GM18508 (cell line): ENCODE measurements at regions not wholly inside any gene's neighbourhood (a gene's known extent, or its start where the extent isn't known, plus 50 kb on each side); places are given as distances from the start of the nearest gene placed in this dataset.
"Not testable (repeated sequence)": the region's sequence is repeated elsewhere in the genome, so short reads cannot be mapped to it uniquely, and the experiment has no call there.

Experiments used
- ATAC-seq: cut with Tn5 transposase; IDR thresholded peaks from one replicate; pipeline ENCODE4 v1.9.1; 2021; ENCODE audit warnings: moderate number of reproducible peaks; ENCODE audit not compliant: insufficient read depth, unreplicated experiment

DNA sequence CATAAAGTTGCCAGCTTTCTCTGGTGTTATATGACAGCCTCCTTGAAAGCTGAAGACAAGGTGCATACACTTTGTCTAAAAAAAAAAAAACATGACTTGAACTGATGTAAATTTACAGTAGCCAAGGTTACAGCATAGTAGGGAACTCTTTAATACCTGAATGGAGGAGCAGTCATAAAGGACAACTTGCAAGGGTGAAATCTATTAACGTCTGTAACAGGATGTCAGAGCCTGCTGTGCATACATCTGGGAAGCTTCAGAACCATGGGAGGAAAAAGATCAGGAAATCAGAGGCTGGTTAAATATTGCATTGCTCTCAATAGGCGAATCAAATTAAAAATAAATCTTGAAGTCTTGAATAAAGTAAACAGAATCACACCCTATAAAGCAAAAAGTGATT lies 484.0 kb upstream of the CTSO start:
- ATAC-seq, result no peak

DNA sequence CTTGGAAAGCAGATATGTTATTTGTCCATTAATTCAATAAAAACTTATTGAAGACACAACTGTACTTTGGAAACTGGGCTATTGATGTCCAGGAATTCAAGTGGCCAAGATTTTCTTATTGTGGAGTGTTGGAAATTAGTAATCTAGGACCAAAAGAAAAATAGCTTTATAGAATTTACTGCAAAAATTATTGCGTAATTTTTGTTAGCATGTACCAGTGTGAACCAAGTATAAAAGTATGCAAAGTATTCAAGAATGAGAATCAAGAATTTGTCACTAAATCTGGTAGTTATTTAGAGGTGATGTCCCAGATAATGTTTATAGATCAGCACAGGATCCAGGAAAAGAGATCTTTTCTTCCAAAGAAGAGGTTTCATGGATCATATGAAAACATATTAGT lies 468.9 kb upstream of the CTSO start:
- ATAC-seq, result no peak

DNA sequence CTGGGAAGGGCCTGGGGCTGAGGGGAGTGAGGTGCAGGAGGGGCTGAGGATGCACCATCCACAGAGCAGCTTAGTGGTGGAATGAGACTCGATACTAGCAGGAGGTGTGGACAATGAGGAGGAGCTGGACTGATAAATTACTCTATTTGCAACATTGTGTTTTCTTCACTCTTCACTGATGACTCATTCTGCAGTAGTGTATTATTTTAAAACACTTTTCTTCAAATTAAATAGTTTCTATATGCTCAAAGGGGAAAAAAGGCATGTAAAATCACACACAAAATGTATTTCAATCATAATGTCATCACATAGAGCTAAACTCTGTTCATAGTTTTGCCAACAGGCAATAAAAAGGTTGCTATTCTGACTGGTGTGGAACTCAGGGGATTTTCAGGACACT lies 467.0 kb upstream of the CTSO start:
- ATAC-seq, result no peak

DNA sequence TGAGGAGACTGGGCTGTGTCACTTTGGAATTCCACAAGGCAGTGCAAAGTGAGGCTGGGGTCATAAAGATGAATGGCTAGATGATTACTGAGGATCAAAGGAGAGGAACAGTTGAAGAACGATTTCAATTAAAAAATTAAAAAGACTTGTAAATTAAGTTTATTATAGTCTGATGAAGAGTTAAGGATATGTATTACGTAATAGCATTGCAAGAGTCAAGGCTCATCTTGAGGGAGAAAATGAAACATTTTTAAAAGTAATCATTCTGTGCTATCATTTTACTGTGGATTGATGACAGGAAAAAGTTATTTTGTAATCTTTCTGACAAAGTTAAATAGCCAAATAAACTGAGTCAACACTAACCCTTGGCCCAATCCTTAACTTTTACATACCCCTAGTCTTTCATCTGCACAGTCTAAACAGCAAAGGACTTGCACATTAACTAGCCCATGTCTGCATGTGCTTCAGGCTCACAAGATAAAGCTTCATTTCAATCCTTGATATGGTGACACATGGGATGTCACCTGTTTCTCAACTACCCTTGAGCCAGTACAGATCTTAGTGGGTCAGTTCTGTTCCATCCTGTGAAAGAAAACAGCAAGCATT lies 465.5 kb upstream of the CTSO start:
- no peak for ATAC-seq

DNA sequence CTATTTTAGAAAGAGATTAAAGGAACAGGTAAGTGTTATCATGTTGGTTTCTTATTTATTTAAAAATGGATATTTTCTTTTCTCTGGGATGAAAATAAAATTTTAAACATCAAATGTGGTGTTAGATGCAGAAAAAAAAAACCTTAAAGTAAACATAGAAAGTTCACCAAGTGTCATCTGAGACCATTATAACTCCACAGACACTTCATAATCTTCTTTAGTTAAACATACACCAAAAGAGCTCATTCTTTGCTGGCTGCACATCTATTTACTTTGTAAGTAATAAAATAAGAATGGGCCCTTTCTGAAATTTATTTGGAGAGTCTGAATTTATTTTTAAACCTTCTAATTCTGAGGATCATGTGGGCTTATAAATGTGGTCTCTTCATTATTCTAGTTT lies 460.7 kb upstream of the CTSO start:
- ATAC-seq, result no peak

DNA sequence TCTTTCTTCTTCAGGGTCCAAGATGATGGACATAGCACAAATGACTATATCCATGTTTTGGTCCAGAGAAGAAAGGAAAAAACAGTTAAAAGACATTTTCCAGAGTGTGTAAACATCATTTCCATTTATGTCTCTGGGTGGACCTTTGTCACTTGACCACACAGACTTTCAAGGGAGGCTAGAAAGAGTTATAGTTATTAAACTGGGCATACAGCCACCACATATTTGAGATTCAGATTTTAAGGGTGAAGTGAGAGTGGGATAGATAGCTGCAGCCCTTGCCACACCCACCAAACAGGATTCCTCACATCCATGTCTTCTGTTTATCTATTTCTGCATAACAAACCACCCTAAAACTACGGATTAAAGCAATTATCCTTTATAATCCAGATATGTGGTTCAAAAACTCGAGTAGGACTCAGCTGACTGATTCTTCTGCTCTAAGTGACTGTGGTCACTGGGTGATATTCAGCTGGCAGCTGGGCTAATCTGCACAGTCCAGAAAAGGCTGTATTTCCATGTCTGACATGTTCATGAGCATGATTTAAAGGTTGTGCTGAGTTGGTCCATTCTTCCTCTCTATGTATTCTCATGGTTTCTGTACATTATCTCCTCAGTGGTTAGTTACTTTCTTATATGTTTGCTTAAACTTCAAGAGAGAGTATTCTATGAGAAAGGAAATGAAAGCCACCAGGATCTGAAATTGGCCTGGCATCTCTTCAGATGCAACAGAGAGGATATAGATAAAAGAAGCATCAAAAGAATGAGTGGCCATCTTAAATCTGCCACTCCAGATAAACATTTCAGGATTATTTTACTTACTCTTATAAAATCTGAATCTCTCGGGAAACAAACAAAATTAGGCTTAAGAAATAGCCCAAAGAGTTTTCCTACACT lies 459.8 kb upstream of the CTSO start:
- no peak for ATAC-seq

DNA sequence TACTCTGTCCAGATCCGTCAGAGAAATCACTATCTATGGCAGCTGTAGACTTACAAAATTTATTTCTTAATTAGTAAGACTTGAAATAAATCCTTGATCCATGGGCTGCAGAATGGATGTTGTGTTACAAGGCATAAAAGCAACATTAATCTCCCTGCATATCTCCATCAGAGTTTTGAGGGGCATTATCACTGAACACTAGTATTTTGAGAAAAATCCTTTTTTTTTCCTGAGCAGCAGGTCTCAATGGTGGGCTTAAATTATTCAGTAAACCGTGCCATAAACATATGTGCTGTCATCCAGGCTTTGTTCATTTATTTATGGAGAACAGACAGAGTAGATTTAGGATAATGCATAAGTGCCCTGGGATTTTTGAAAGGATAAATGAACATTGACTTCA lies 457.9 kb upstream of the CTSO start:
- ATAC-seq, result no peak

DNA sequence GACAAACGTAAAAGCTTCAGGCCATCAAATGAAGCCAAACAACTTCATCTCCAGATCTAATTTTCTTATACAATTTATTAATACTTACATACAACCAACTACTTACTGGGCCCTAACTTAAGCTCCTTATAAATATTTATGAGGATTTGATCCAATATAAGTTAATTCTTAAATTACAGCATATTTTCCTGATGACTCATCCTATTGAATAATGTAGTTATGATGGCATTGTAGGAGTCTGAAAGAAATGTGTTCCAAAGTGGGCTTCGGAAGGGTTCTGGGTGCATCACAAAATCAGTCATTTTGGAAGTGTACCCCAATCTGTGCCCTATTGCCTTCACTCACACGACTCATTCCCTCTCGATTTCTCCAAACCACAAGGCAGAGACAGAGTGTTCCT lies 455.1 kb upstream of the CTSO start:
- no peak for ATAC-seq

DNA sequence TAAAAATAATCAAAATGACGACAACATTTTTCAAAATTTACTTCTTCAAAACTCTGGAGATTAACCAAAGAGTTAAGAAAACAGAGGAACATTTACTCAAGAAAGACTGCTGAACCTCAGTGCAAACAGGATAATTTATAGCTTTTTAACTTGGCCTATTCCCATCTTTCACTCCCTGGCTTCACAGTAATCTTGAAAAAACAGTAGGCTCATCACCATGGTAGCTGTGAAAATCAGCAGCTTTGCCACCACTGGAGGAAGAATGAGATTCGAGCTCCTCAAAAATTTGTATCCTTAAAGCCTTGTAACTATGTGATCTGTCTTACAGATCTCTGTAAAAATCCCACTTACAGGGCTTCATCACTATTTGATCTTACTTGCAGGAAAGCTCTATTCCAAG lies 447.7 kb upstream of the CTSO start:
- ATAC-seq, result no peak

DNA sequence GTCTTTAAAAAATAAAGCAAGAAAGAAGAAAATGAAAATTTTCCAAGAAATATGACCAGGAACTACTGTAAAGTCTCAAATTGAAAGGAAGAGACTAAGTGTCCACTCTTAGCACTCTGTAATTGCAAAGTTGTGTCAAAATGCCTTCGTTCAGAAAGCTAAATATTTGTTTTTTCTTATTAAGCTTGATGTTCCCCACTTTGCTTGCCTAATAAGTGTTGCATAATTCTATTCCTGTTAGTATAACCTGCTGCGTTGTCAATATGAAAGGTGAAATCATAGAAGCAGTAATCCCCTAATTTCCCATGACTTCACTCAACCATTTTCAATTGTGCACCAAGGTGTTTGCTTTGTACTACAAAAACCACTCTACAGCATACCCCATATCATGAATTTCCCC lies 442.9 kb upstream of the CTSO start:
- no peak for ATAC-seq

DNA sequence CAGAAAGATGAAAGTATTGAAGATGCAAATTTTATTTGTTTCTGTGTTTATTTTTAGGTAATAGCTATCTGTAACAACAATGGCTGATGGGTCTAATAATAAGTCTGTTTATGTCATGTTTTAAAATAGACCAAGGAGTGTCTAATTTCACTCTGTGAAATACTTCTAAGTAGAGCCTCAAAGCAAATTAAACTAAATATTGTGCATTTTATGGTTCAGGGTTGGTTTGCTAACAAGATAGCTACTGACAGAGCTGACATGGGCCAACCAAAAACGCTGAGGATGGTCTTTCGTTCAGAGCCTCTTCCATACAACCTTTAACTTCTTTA lies 437.6 kb upstream of the CTSO start:
- ATAC-seq, result no peak

DNA sequence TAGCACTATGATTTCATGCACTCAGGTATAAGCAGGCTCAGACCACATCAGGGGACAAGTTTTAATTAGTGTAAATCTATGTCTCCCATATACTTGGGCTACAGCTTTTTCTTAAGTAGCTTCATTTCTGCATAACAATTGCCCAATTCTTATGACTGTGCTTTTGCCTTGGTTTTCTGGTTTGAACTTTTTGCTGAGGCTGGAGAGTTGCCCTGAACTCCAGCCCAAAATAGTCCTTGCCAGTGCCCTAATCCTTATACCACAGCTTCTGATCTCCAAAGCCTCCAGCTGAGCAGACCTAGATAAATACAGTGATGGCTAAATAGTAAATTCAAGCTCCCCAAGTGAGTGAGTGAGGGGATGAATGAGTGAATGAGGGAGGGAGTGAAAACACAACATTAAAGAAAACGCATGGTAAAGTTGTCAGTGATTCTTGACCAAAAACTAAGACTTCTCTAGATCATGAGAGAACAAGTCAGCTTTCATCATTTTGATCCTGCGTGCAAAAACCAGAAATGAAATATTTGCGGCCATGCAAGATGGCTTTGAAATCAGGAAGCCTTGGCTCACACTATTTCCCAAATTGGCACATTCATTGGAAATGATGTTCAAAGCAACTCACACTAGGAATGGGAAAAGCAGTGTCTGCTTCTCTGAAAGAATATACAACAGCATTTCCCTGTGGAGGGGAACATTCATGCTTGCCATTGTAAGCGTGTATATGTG lies 437.1 kb upstream of the CTSO start:
- no peak for ATAC-seq

DNA sequence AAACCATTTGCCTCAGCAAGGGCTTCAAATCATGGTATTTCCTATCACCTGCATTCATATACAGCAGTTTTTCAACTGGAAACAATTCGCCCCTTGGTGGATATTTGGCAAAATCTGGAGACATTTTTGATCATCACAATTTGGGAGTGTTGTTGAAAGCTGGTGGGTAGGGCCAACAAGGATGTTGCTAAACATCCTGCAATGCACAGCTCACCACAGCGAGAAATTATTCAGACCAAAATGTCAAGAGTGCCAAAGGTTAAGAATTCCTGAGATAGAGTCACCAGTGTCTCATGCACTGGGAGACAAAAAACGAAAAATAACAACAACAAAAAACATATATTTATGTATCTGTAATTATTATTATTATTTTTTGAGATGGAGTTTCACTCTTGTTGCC lies 435.2 kb upstream of the CTSO start:
- no peak for ATAC-seq

DNA sequence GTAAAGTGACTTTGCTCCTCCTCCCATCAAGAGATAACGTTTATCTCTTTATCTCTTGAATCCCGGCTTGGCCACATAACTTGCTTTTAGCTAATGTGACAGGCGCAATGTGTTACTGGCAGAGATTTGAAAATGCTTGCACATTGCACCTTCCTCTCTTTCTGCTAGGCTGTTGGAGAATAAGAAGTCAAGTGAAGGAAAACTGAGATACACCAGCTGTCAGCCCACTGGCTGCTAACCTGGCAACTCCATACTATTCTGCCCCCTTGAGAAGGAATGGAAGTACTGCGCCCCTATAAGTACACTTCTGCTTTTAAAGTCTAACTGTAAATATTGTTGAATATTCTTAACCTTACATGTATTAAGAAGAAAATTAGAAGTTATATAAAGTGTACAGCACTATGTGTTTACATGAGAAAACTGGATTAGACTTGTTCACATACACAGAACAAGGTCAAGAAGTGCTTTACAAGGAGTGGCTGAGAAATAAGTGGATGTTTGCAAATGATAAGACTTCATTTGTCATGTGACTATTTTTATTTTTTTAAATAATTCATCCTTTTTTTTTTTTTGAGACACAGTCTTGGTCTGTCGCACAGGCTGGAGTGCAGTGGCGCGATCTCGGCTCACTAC lies 424.5 kb upstream of the CTSO start:
- no peak for ATAC-seq

DNA sequence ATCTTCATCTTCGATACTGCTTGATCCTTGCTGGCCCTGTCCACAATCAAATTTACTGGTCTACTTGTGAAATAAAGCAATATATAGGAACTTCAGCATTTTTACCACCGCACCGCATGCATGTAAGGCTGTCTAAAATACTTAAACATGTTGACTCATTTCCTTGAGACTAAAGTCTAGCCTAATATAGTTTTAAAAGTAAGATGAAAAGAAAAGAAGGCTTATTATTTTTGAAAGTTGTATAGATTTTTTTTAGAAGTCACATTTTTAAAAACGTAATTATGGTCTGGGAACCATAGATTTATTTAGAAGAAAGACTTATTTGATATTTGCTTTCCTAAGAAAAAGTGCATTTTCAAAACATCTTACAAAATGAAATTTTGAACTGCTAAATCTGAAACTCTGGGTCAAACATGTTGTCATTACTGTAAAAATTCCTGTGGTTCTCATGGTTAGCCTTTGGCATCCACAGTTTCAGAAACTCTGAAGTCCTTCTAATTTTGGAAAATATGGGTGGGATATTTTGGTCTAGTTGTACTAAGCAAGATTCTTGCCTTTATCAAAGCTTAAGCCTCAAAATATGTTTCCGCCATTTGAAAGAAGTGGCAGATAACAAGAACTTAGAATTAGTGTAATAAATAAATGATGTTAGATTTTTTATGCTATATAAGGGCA lies 423.5 kb upstream of the CTSO start:
- ATAC-seq, result no peak

DNA sequence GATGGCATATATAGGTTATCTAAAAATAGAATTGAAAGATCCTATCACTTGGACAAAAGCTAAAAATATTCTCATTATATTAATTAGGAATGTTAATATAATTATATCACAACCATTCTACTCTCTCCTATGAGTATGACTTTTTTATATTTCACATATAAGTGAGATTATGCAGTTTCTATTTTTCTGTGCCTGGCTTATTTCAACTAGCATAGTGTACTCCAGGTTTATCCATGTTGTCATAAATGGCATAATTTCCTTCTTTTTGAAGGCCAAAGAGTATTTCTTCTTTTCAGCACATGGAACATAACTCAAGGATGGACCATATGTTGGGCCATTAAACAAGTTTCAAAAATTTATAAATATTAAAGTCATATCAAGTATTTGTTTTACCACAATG lies 421.2 kb upstream of the CTSO start:
- no peak for ATAC-seq

DNA sequence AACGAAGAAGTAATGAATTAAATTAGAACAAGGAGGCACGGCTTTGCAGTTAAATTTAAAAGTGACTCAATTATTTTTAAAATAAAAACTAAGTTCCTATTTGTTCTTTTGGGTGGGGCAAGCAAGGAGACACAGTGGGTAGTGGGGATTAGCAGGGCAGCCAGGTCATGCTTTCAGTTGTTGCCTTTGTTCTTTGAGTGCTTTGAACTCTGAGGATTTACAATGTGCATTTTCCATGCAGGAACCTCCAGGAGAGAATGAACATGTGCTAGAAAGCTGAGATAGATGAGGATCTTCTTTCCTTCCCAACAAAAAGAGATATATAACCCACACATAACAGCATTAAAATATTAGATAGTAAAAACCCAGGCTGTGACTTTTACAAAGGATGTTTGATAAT lies 420.4 kb upstream of the CTSO start:
- no peak for ATAC-seq

DNA sequence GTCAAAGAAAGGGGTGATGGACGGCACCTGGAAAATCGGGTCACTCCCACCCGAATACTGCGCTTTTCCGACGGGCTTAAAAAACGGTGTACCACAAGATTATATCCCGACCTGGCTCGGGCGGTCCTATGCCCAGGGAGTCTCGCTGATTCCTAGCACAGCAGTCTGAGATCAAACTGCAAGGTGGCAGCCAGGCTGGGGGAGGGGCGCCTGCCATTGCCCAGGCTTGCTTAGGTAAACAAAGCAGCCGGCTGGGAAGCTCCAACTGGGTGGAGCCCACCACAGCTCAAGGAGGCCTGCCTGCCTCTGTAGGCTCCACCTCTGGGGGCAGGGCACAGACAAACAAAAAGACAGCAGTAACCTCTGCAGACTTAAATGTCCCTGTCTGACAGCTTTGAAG lies 413.8 kb upstream of the CTSO start:
- ATAC-seq, result not testable (repeated sequence)

DNA sequence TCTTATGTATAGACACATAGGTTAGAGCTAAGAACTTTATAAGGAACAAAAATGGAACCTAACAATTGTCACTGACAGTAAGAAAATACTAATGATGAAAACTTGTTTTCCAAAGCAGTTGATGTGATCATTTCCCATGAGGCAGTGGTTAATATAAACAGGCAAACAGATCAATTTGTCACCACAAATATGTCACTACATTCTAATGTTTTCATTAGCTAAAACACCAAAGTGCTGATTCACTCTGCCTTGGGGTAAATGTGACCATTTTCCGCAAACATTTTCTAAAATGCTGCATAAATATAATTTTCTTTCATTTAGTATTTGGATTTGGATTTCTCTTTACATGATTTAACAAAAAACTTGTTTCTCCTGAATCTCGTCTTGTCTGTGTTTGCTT lies 408.9 kb upstream of the CTSO start:
- no peak for ATAC-seq

DNA sequence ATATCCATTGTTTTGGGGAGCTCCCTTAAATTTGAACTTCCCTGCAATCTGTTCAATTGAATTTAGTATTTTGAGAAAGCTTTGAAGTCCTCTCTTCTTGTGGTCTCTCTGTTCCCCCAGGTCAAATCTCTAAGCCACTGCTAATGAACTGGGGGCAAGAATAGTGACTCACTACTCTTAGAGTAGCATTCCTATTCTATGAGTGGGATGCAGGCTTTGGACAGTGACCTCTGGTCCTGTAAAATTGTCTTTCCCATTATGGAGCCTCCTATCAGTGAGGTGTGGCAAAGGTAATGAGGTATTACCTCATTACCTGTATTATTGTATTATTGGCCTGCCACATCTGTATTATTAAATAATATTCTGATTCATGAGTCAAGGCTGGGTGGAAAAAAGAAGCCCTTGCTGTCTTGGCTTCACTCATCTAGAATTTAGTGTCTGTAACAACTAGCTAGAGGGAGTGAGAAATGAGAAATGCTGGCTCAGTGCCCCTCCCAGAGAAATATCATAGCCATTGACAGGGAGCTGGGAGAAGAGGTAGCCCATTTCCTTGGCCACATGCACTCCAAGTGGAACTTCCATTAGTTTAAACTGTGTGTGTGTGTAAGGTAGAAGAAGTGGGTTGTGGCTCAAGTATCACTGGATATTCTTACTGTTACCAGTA lies 393.9 kb upstream of the CTSO start:
- no peak for ATAC-seq
